ENCODE measurements at regions not wholly inside any gene's neighbourhood (a gene's known extent, or its start where the extent isn't known, plus 50 kb on each side); places are given as distances from the start of the nearest gene placed in this dataset.
A peak's percentile ranks its signal among the peaks of the same experiment; 100 is the strongest.

DNA sequence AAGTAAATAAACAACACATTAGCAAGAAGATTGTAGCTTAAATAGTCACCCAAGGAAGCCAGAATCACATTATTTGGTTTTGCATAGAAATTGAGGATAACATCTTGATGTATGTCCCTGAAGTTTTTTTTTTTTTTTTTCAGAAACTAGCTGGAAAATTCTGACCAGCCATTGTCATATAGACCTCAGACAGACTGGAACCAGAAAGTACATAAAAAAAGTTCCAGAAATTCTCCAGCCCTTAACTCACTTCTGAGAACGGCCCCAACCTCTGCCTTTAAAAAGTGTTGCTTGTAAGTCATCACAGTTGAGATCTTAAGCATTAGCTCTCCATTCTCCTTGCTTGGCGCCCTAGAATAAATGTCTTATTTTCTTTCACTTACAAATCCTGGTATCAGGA, 350.5 kb downstream of the CCDC85A start:
- no peak overlapping the region for H2AK5ac ChIP-seq (ENCODE audit: low read length)
- H4K91ac ChIP-seq (ENCODE audit: low read depth, low read length), result no peak overlapping the region
- H2AFZ ChIP-seq (ENCODE audit: insufficient read depth, low read length, poor library complexity), result no peak overlapping the region
- H3K27me3 ChIP-seq (ENCODE audit: insufficient read depth, low read length), result no peaks in the 10 kb centered on the region
- H4K8ac ChIP-seq (ENCODE audit: low read depth, low read length), result no peak overlapping the region
- no peaks in the 10 kb centered on the region for H3K79me1 ChIP-seq (ENCODE audit: low read length)
- no peak overlapping the region for H3K27ac ChIP-seq (ENCODE audit: low read depth, low read length)
- H2BK5ac ChIP-seq (ENCODE audit: low read depth, low read length, poor library complexity), result no peak overlapping the region
- no peak overlapping the region for H3K4me2 ChIP-seq (ENCODE audit: low read length)
- H3K4ac ChIP-seq (ENCODE audit: low read depth, low read length), result no peak overlapping the region
- no peak overlapping the region for H3K14ac ChIP-seq (ENCODE audit: low read length)
- H3K23ac ChIP-seq (ENCODE audit: low read length), result no peak overlapping the region
- no peaks in the 10 kb centered on the region for H3K36me3 ChIP-seq (ENCODE audit: control insufficient read depth in 1 of 2, insufficient read depth in 2 of 2, low read length in 2 of 2)
- no peak overlapping the region for H3K18ac ChIP-seq (ENCODE audit: low read length)
- no peaks in the 10 kb centered on the region for H3K9me3 ChIP-seq (ENCODE audit: insufficient read depth, low read depth, low read length)
- WGBS (ENCODE audit: extremely low coverage, insufficient coverage, insufficient read length), result no CpG with 5 or more reads among the region's 2 CpGs
- DNase-seq, result peak in 1 of 2 donors; percentile 24
- H2BK12ac ChIP-seq (ENCODE audit: low read length), result no peak overlapping the region
- H3K79me2 ChIP-seq (ENCODE audit: control insufficient read depth, insufficient read depth, low read length, poor library complexity), result no peaks in the 10 kb centered on the region
- no peak overlapping the region for H2BK120ac ChIP-seq (ENCODE audit: insufficient read depth, low read length, poor library complexity)
- no peak overlapping the region for H3K9ac ChIP-seq (ENCODE audit: low read length)
- no peak overlapping the region for H4K12ac ChIP-seq (ENCODE audit: low read depth, low read length)
- peaks cover 0 to 3% of the 10 kb centered on the region in 2 experiments for H3K4me1 ChIP-seq (ENCODE audit: control insufficient read depth in 1 of 2, insufficient read depth in 2 of 2, low read length in 2 of 2)
- H3K4me3 ChIP-seq (ENCODE audit: low read depth, low read length), result no peak overlapping the region

DNA sequence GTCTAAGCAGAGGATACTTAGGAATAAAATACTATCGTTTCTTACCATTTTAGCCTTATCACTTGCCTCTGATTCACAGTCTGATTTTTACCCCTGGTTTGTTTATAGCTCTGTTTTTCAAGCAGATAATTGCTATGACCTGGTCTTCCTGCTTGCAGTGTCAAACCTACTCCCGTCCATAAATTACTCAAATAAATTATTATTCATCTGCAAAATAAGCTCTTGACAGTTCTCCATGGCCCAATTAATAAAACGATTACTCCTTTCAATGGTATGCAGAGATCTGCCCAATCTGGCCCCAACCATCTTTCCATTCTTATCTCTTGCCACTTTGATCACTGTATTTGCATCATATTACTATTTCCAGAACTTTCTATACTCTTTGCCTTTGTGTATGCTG, 354.0 kb downstream of the CCDC85A start:
- Histone ChIP-seq H3K9me3 (ENCODE audit: insufficient read depth, low read depth, low read length) (no peaks in the 10 kb centered on the region), H2AK5ac (ENCODE audit: low read length) (no peak overlapping the region), H2BK12ac (ENCODE audit: low read length) (no peak overlapping the region), H3K79me2 (ENCODE audit: control insufficient read depth, insufficient read depth, low read length, poor library complexity) (no peaks in the 10 kb centered on the region), H3K27ac (ENCODE audit: low read depth, low read length) (no peak overlapping the region), H3K23ac (ENCODE audit: low read length) (no peak overlapping the region), H3K36me3 (ENCODE audit: control insufficient read depth in 1 of 2, insufficient read depth in 2 of 2, low read length in 2 of 2) (no peaks in the 10 kb centered on the region), H4K12ac (ENCODE audit: low read depth, low read length) (no peak overlapping the region), H3K4me2 (ENCODE audit: low read length) (no peak overlapping the region), H3K14ac (ENCODE audit: low read length) (no peak overlapping the region), H4K91ac (ENCODE audit: low read depth, low read length) (no peak overlapping the region), H3K4me1 (ENCODE audit: control insufficient read depth in 1 of 2, insufficient read depth in 2 of 2, low read length in 2 of 2) (peaks cover 0 to 3% of the 10 kb centered on the region in 2 experiments), H3K4ac (ENCODE audit: low read depth, low read length) (no peak overlapping the region), H3K4me3 (ENCODE audit: low read depth, low read length) (no peak overlapping the region), H2AFZ (ENCODE audit: insufficient read depth, low read length, poor library complexity) (no peak overlapping the region), H3K27me3 (ENCODE audit: insufficient read depth, low read length) (no peaks in the 10 kb centered on the region), H2BK5ac (ENCODE audit: low read depth, low read length, poor library complexity) (no peak overlapping the region), H3K18ac (ENCODE audit: low read length) (no peak overlapping the region), H3K9ac (ENCODE audit: low read length) (no peak overlapping the region), H2BK120ac (ENCODE audit: insufficient read depth, low read length, poor library complexity) (no peak overlapping the region), H3K79me1 (ENCODE audit: low read length) (no peaks in the 10 kb centered on the region), H4K8ac (ENCODE audit: low read depth, low read length) (no peak overlapping the region)
- no CpG with 5 or more reads among the region's 3 CpGs for WGBS (ENCODE audit: extremely low coverage, insufficient coverage, insufficient read length)
- no peak for DNase-seq

DNA sequence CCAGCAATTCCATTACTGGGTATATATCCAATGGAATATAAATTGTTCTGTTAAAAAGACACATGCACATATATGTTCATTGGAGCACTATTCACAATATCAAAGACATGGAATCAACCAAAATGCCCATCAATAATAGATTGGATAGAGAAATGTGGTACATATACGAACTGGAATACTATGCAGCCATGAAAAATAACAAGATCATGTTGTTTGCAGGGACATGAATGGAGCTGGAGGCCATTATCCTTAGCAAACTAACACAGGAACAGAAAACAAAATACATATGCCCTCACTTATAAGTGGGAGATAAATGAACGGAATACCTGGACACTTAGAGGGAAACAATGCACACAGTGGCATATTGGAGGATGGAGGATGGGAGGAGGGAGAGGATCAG, 355.8 kb downstream of the CCDC85A start:
- Histone ChIP-seq H4K12ac (ENCODE audit: low read depth, low read length) (no peak overlapping the region), H3K9me3 (ENCODE audit: insufficient read depth, low read depth, low read length) (no peaks in the 10 kb centered on the region), H3K4me3 (ENCODE audit: low read depth, low read length) (no peak overlapping the region), H2AK5ac (ENCODE audit: low read length) (no peak overlapping the region), H4K91ac (ENCODE audit: low read depth, low read length) (no peak overlapping the region), H4K8ac (ENCODE audit: low read depth, low read length) (no peak overlapping the region), H3K4me2 (ENCODE audit: low read length) (no peak overlapping the region), H3K9ac (ENCODE audit: low read length) (no peak overlapping the region), H3K4me1 (ENCODE audit: control insufficient read depth in 1 of 2, insufficient read depth in 2 of 2, low read length in 2 of 2) (peaks cover 0 to under 1% of the 10 kb centered on the region in 2 experiments), H3K23ac (ENCODE audit: low read length) (no peak overlapping the region), H3K4ac (ENCODE audit: low read depth, low read length) (no peak overlapping the region), H3K79me1 (ENCODE audit: low read length) (no peaks in the 10 kb centered on the region), H3K27me3 (ENCODE audit: insufficient read depth, low read length) (no peaks in the 10 kb centered on the region), H3K14ac (ENCODE audit: low read length) (no peak overlapping the region), H2BK120ac (ENCODE audit: insufficient read depth, low read length, poor library complexity) (no peak overlapping the region), H2BK12ac (ENCODE audit: low read length) (no peak overlapping the region), H3K79me2 (ENCODE audit: control insufficient read depth, insufficient read depth, low read length, poor library complexity) (no peaks in the 10 kb centered on the region), H2AFZ (ENCODE audit: insufficient read depth, low read length, poor library complexity) (no peak overlapping the region), H3K27ac (ENCODE audit: low read depth, low read length) (no peak overlapping the region), H2BK5ac (ENCODE audit: low read depth, low read length, poor library complexity) (no peak overlapping the region), H3K18ac (ENCODE audit: low read length) (no peak overlapping the region), H3K36me3 (ENCODE audit: control insufficient read depth in 1 of 2, insufficient read depth in 2 of 2, low read length in 2 of 2) (no peaks in the 10 kb centered on the region)
- no CpG with 5 or more reads among the region's 2 CpGs for WGBS (ENCODE audit: extremely low coverage, insufficient coverage, insufficient read length)
- no peak for DNase-seq

DNA sequence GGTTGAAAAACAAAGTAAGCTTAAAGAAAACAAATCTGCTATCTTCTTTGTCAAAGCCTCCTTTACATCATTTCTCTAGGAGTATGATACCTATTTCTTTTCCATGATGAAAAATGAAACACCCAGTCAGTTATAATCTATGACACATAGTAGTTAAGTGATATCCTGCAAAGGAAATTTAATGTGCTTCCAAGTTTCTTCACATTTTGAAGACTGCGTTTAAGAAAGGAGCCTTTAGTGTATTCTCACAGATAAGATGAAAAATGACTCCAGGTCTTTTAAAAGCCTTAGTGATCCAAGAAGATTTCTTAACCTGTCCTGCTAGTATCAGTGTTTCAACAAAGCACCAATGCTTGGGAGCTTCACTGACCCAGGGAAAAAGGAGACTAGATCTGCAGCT, 356.7 kb downstream of the CCDC85A start:
- H3K36me3 ChIP-seq (ENCODE audit: control insufficient read depth in 1 of 2, insufficient read depth in 2 of 2, low read length in 2 of 2), result no peaks in the 10 kb centered on the region
- no peaks in the 10 kb centered on the region for H3K9me3 ChIP-seq (ENCODE audit: insufficient read depth, low read depth, low read length)
- no peak overlapping the region for H3K27ac ChIP-seq (ENCODE audit: low read depth, low read length)
- H3K4me3 ChIP-seq (ENCODE audit: low read depth, low read length), result no peak overlapping the region
- H3K27me3 ChIP-seq (ENCODE audit: insufficient read depth, low read length), result no peaks in the 10 kb centered on the region
- no peak overlapping the region for H2AK5ac ChIP-seq (ENCODE audit: low read length)
- no peak overlapping the region for H3K4me2 ChIP-seq (ENCODE audit: low read length)
- no peak for DNase-seq
- H3K4ac ChIP-seq (ENCODE audit: low read depth, low read length), result no peak overlapping the region
- no peak overlapping the region for H2BK12ac ChIP-seq (ENCODE audit: low read length)
- no peak overlapping the region for H4K12ac ChIP-seq (ENCODE audit: low read depth, low read length)
- no peak overlapping the region for H3K9ac ChIP-seq (ENCODE audit: low read length)
- H3K23ac ChIP-seq (ENCODE audit: low read length), result no peak overlapping the region
- no peak overlapping the region for H4K8ac ChIP-seq (ENCODE audit: low read depth, low read length)
- no peak overlapping the region for H3K14ac ChIP-seq (ENCODE audit: low read length)
- no peak overlapping the region for H2BK5ac ChIP-seq (ENCODE audit: low read depth, low read length, poor library complexity)
- whole genome bisulfite sequencing (ENCODE audit: extremely low coverage, insufficient coverage, insufficient read length), result no CpG with 5 or more reads among the region's 1 CpG
- H2AFZ ChIP-seq (ENCODE audit: insufficient read depth, low read length, poor library complexity), result no peak overlapping the region
- H4K91ac ChIP-seq (ENCODE audit: low read depth, low read length), result no peak overlapping the region
- no peaks in the 10 kb centered on the region for H3K79me2 ChIP-seq (ENCODE audit: control insufficient read depth, insufficient read depth, low read length, poor library complexity)
- H3K18ac ChIP-seq (ENCODE audit: low read length), result no peak overlapping the region
- H3K79me1 ChIP-seq (ENCODE audit: low read length), result no peaks in the 10 kb centered on the region
- H2BK120ac ChIP-seq (ENCODE audit: insufficient read depth, low read length, poor library complexity), result no peak overlapping the region
- no peaks in the 10 kb centered on the region for H3K4me1 ChIP-seq (ENCODE audit: control insufficient read depth in 1 of 2, insufficient read depth in 2 of 2, low read length in 2 of 2)
